SK-N-SH treated with all-trans-retinoic acid at 6 μM for 48 hours (cell line): ENCODE measurements at regions not wholly inside any gene's neighbourhood (a gene's known extent, or its start where the extent isn't known, plus 50 kb on each side); places are given as distances from the start of the nearest gene placed in this dataset.
A peak's percentile ranks its signal among the peaks of the same experiment; 100 is the strongest.

ENCODE experiments used
- ATAC-seq: fragments of 200-7000 bp; cut with Tn5 transposase; 3 replicates; pipeline ENCODE4 v1.9.1; 2020; ENCODE audit warnings: mild to moderate bottlenecking, moderate library complexity
- ARNTL ChIP-seq: fragments of 450-650 bp; formaldehyde crosslinking; IDR thresholded peaks from 2 replicates; pipeline ENCODE4 v1.5.0; 2020; ENCODE audit warnings: low read depth, mild to moderate bottlenecking, moderate library complexity, borderline replicate concordance
- CREB5 ChIP-seq: fragments of 250-450 bp; sonication (Bioruptor Pico); IDR thresholded peaks from 2 replicates; pipeline ENCODE4 v1.5.1; 2020; ENCODE audit warnings: low read depth, mild to moderate bottlenecking, moderate library complexity
- CSDC2 ChIP-seq: fragments of 250-450 bp; sonication (Bioruptor Pico); IDR thresholded peaks from 2 replicates; pipeline ENCODE4 v1.5.0; 2020; ENCODE audit warnings: mild to moderate bottlenecking, moderate library complexity
- CSRNP3 ChIP-seq: fragments of 250-450 bp; sonication (Bioruptor Pico); IDR thresholded peaks from 2 replicates; pipeline ENCODE4 v1.5.1; 2021; ENCODE audit warnings: mild to moderate bottlenecking, moderate library complexity
- ESRRG ChIP-seq: fragments of 250-450 bp; sonication (Bioruptor Pico); IDR thresholded peaks from 2 replicates; pipeline ENCODE4 v1.6.1; 2021; ENCODE audit warnings: mild to moderate bottlenecking
- GLIS3 ChIP-seq: fragments of 250-450 bp; sonication (Bioruptor Pico); IDR thresholded peaks from 2 replicates; pipeline ENCODE4 v1.5.0; 2020; ENCODE audit warnings: mild to moderate bottlenecking, moderate library complexity
- ISL1 ChIP-seq: fragments of 250-450 bp; sonication (Bioruptor Pico); IDR thresholded peaks from 2 replicates; pipeline ENCODE4 v2.1.2; 2022; ENCODE audit warnings: mild to moderate bottlenecking, moderate library complexity
- OSR1 ChIP-seq: fragments of 250-450 bp; sonication (Bioruptor Pico); IDR thresholded peaks from 2 replicates; pipeline ENCODE4 v1.8.0; 2022; ENCODE audit warnings: moderate library complexity, mild to moderate bottlenecking, inconsistent platforms
- PATZ1 ChIP-seq: fragments of 250-450 bp; sonication (Bioruptor Pico); IDR thresholded peaks from 2 replicates; pipeline ENCODE4 v1.8.0; 2020; ENCODE audit warnings: mild to moderate bottlenecking, moderate library complexity, borderline replicate concordance
- POU6F1 ChIP-seq: fragments of 250-450 bp; sonication (Bioruptor Pico); IDR thresholded peaks from 2 replicates; pipeline ENCODE4 v1.8.0; 2021; ENCODE audit warnings: low read depth, mild to moderate bottlenecking, moderate library complexity, borderline replicate concordance
- PPARA ChIP-seq: fragments of 250-450 bp; sonication (Bioruptor Pico); IDR thresholded peaks from 2 replicates; pipeline ENCODE4 v1.5.0; 2020; ENCODE audit warnings: mild to moderate bottlenecking, borderline replicate concordance
- RARB ChIP-seq: fragments of 250-450 bp; sonication (Bioruptor Pico); IDR thresholded peaks from 2 replicates; pipeline ENCODE4 v1.8.0; 2021; ENCODE audit warnings: mild to moderate bottlenecking, moderate library complexity
- TCF4 ChIP-seq: fragments of 250-450 bp; sonication (Bioruptor Pico); IDR thresholded peaks from 2 replicates; pipeline ENCODE4 v1.8.0; 2021; ENCODE audit warnings: mild to moderate bottlenecking, moderate library complexity, borderline replicate concordance
- TOX ChIP-seq: fragments of 250-450 bp; sonication (Bioruptor Pico); IDR thresholded peaks from 2 replicates; pipeline ENCODE4 v1.8.0; 2021; ENCODE audit warnings: mild to moderate bottlenecking, moderate library complexity, borderline replicate concordance
- ZC3H10 ChIP-seq: fragments of 250-450 bp; sonication (Bioruptor Pico); IDR thresholded peaks from 2 replicates; pipeline ENCODE4 v1.5.1; 2021; ENCODE audit warnings: mild to moderate bottlenecking, moderate library complexity
- ZFP3 ChIP-seq: fragments of 250-450 bp; sonication (Bioruptor Pico); IDR thresholded peaks from 2 replicates; pipeline ENCODE4 v1.5.0; 2020; ENCODE audit warnings: mild to moderate bottlenecking, moderate library complexity
- ZFP30 ChIP-seq: fragments of 450-650 bp; formaldehyde crosslinking; IDR thresholded peaks from 2 replicates; pipeline ENCODE4 v1.5.0; 2022; ENCODE audit warnings: mild to moderate bottlenecking, moderate library complexity
- ZNF565 ChIP-seq: fragments of 450-650 bp; formaldehyde crosslinking; conservative IDR thresholded peaks from 2 replicates; pipeline ENCODE4 v1.5.0; 2020; ENCODE audit warnings: low read depth, mild to moderate bottlenecking, moderate library complexity
- ZNF8 ChIP-seq: fragments of 450-650 bp; formaldehyde crosslinking; IDR thresholded peaks from 2 replicates; pipeline ENCODE4 v1.5.0; 2020; ENCODE audit warnings: mild to moderate bottlenecking, moderate library complexity
- TF ChIP-seq, protein P1 (sequence below): fragments of 250-450 bp; sonication (Bioruptor Pico); IDR thresholded peaks from 2 replicates; pipeline ENCODE4 v1.5.0; 2020; ENCODE audit warnings: mild to moderate bottlenecking, moderate library complexity

GRCh38 chr4:116872941-116873340, 212.4 kb downstream of the TRAM1L1 start:
- TF ChIP-seq OSR1 (CRISPR knock-in tag) (no peak), ZNF8 (CRISPR knock-in tag) (0 out of 2 replicates have a peak, but pooled peaks have one; percentile 1), TCF4 (CRISPR knock-in tag) (peak; percentile 56; the same call in 1 of the 2 replicates)
- no peak for ATAC-seq

- TF ChIP-seq ARNTL (CRISPR knock-in tag) (no peak), ESRRG (no peak), CREB5 (no peak), ISL1 (CRISPR knock-in tag) (no peak), ZFP30 (no peak), RARB (CRISPR knock-in tag) (no peak), CSRNP3 (CRISPR knock-in tag) (no peak), PPARA (no peak), TOX (CRISPR knock-in tag) (no peak), ZFP3 (CRISPR knock-in tag) (no peak), OSR1 (CRISPR knock-in tag) (no peak), ZNF8 (CRISPR knock-in tag) (no peak), GLIS3 (CRISPR knock-in tag) (no peak), ZNF565 (CRISPR knock-in tag) (no peak), ZC3H10 (CRISPR knock-in tag) (no peak), POU6F1 (no peak), PATZ1 (no peak), CSDC2 (no peak)
- TF ChIP-seq, protein P1, sequence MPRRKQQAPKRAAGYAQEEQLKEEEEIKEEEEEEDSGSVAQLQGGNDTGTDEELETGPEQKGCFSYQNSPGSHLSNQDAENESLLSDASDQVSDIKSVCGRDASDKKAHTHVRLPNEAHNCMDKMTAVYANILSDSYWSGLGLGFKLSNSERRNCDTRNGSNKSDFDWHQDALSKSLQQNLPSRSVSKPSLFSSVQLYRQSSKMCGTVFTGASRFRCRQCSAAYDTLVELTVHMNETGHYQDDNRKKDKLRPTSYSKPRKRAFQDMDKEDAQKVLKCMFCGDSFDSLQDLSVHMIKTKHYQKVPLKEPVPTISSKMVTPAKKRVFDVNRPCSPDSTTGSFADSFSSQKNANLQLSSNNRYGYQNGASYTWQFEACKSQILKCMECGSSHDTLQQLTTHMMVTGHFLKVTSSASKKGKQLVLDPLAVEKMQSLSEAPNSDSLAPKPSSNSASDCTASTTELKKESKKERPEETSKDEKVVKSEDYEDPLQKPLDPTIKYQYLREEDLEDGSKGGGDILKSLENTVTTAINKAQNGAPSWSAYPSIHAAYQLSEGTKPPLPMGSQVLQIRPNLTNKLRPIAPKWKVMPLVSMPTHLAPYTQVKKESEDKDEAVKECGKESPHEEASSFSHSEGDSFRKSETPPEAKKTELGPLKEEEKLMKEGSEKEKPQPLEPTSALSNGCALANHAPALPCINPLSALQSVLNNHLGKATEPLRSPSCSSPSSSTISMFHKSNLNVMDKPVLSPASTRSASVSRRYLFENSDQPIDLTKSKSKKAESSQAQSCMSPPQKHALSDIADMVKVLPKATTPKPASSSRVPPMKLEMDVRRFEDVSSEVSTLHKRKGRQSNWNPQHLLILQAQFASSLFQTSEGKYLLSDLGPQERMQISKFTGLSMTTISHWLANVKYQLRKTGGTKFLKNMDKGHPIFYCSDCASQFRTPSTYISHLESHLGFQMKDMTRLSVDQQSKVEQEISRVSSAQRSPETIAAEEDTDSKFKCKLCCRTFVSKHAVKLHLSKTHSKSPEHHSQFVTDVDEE: no peak
- ATAC-seq: no peak
These were observed 213.1 kb downstream of the TRAM1L1 start for GRCh38 chr4:116872308-116872707.

DNA sequence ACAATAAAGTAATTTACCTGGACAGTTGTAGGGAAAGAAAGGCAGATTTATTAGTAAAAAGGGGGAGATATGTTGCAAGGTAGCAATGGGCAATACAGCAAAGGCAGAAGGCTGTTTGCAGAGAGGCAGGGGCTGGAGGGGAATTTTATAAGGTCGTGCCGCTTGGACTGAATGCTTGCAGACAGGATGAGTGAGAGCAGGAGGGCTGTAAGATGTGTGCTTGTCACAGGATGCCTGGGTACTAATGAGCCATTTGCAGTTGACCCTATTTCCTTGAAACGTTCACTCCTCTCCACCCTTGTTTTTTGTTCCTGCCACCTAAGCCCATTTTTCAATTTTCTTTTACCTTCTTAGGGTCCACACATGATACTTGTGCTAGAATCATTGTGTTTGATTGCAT, 214.7 kb downstream of the TRAM1L1 start:
- TF ChIP-seq CREB5: no peak
- no peak for TF ChIP-seq TCF4 (CRISPR knock-in tag)
- no peak for TF ChIP-seq TOX (CRISPR knock-in tag)

More for the DNA sequence above, 214.7 kb downstream of the TRAM1L1 start:
- no peak for ATAC-seq
